SK-N-SH (cell line): ENCODE measurements at regions not wholly inside any gene's neighbourhood (a gene's known extent, or its start where the extent isn't known, plus 50 kb on each side); places are given as distances from the start of the nearest gene placed in this dataset.
"Not testable (repeated sequence)": the region's sequence is repeated elsewhere in the genome, so short reads cannot be mapped to it uniquely, and the experiment has no call there.

Source experiments
- CTCF ChIA-PET: fragments of 300-600, 350-600 bp; formaldehyde crosslinking; extraction: SDS; loops from one replicate; lab custom pipeline; 2021; lab: Yijun Ruan, JAX
- POLR2A ChIA-PET: fragments of 350-600 bp; sonication (Branson Sonifier 250); formaldehyde crosslinking; extraction: SDS; loops from one replicate; lab custom pipeline; 2020; ENCODE audit warnings: antibody characterized with exemption, inconsistent platforms; lab: Yijun Ruan, JAX
- DNase-seq: peaks from one replicate; pipeline ENCODE4 v3.0.0; 2012
- H2AFZ ChIP-seq: fragments of 200-600 bp; sonication (generic); 2 replicates; pipeline ENCODE4 v1.8.1; 2016; ENCODE audit warnings: antibody characterized with exemption, mild to moderate bottlenecking, low read depth
- H3F3A ChIP-seq: fragments of 200-600 bp; sonication (generic); replicated peaks from 2 replicates; pipeline ENCODE3; 2016; ENCODE audit warnings: antibody characterized with exemption, mild to moderate bottlenecking; ENCODE audit not compliant: insufficient read depth
- H3K27ac ChIP-seq, 2 experiments: fragments of 200-500 bp in 1 of 2; fragments of 200-600 bp in 1 of 2; sonication (Bioruptor generic) in 1 of 2; sonication (generic), shearing (Covaris generic) in 1 of 2; 2 replicates each; pipeline versions ENCODE4 v1.5.1 to v1.6.1; 2014 to 2016; ENCODE audit warnings: low read depth in 2 of 2, inconsistent platforms in 1 of 2, low read length in 1 of 2, mild to moderate bottlenecking in 1 of 2, mixed read lengths in 1 of 2
- H3K27me3 ChIP-seq: fragments of 200-600 bp; sonication (generic), shearing (Covaris generic); 2 replicates; pipeline ENCODE4 v1.6.1; 2016; ENCODE audit warnings: mixed run types; ENCODE audit not compliant: insufficient read depth
- H3K36me3 ChIP-seq, 2 experiments: fragments of 200-500 bp in 1 of 2; fragments of 200-600 bp in 1 of 2; sonication (Bioruptor generic) in 1 of 2; sonication (generic) in 1 of 2; replicated peaks in 1 of 2; 2 replicates each; pipeline versions ENCODE3 to v1.5.1; 2014 to 2016; ENCODE audit warnings: low read length in 1 of 2, mild to moderate bottlenecking in 1 of 2; ENCODE audit not compliant: insufficient read depth in 2 of 2, control insufficient read depth in 1 of 2
- H3K4me1 ChIP-seq, 2 experiments: fragments of 200-500 bp in 1 of 2; fragments of 200-600 bp in 1 of 2; sonication (Bioruptor generic) in 1 of 2; sonication (generic), shearing (Covaris generic) in 1 of 2; 2 replicates each; pipeline versions ENCODE4 v1.5.1 to v1.6.1; 2014 to 2016; ENCODE audit warnings: low read depth in 1 of 2, low read length in 1 of 2, mixed run types in 1 of 2; ENCODE audit not compliant: insufficient read depth in 2 of 2, control insufficient read depth in 1 of 2
- H3K4me2 ChIP-seq: fragments of 200-600 bp; sonication (generic), shearing (Covaris generic); 2 replicates; pipeline ENCODE4 v1.6.1; 2017; ENCODE audit warnings: mixed run types
- H3K4me3 ChIP-seq, 2 experiments: fragments of 200-500 bp in 1 of 2; fragments of 200-600 bp in 1 of 2; sonication (Bioruptor generic) in 1 of 2; sonication (generic), shearing (Covaris generic) in 1 of 2; 2 replicates each; pipeline versions ENCODE4 v1.5.1 to v1.8.1; 2014 to 2016; ENCODE audit warnings: low read depth in 2 of 2, inconsistent platforms in 1 of 2, low read length in 1 of 2, mild to moderate bottlenecking in 1 of 2, mixed read lengths in 1 of 2, moderate library complexity in 1 of 2
- H3K79me2 ChIP-seq: fragments of 200-600 bp; sonication (generic); 2 replicates; pipeline ENCODE4 v1.8.1; 2017; ENCODE audit warnings: mild to moderate bottlenecking; ENCODE audit not compliant: insufficient read depth
- H3K9ac ChIP-seq: fragments of 200-600 bp; sonication (generic); 2 replicates; pipeline ENCODE4 v1.6.1; 2017; ENCODE audit warnings: mixed run types
- H3K9me2 ChIP-seq: fragments of 200-600 bp; sonication (generic); 2 replicates; pipeline ENCODE4 v1.6.1; 2017; ENCODE audit warnings: mixed run types
- H3K9me3 ChIP-seq: fragments of 200-600 bp; sonication (generic); 2 replicates; pipeline ENCODE4 v1.6.1; 2017; ENCODE audit warnings: mixed run types, mild to moderate bottlenecking, moderate library complexity
- H4K20me1 ChIP-seq: fragments of 200-600 bp; sonication (generic); 2 replicates; pipeline ENCODE4 v1.6.1; 2017; ENCODE audit warnings: mild to moderate bottlenecking, mixed run types; ENCODE audit not compliant: insufficient read depth
- CTCF ChIP-seq: fragments of 200-600 bp; sonication (generic); IDR thresholded peaks from 2 replicates; pipeline ENCODE4 v1.6.1; 2017; ENCODE audit warnings: antibody characterized with exemption, mild to moderate bottlenecking, moderate library complexity
- FOSL2 ChIP-seq: IDR thresholded peaks from 2 replicates; pipeline ENCODE4 v1.4.0; 2012; ENCODE audit warnings: low read depth, mild to moderate bottlenecking, moderate library complexity, borderline replicate concordance
- MXI1 ChIP-seq: IDR thresholded peaks from 2 replicates; pipeline ENCODE4 v1.6.1; 2012; ENCODE audit warnings: mild to moderate bottlenecking, low read depth, low read length, improper control_type of control experiment
- NRF1 ChIP-seq: IDR thresholded peaks from 2 replicates; pipeline ENCODE4 v1.6.1; 2012; ENCODE audit warnings: low read depth, mild to moderate bottlenecking, low read length
- RFX5 ChIP-seq: IDR thresholded peaks from 2 replicates; pipeline ENCODE4 v1.6.1; 2012; ENCODE audit warnings: mild to moderate bottlenecking, improper control_type of control experiment, low read length
- SMC3 ChIP-seq: IDR thresholded peaks from 2 replicates; pipeline ENCODE4 v1.6.1; 2012; ENCODE audit warnings: low read depth, low read length, improper control_type of control experiment
- YY1 ChIP-seq: IDR thresholded peaks from 2 replicates; pipeline ENCODE4 v1.4.0; 2012; ENCODE audit warnings: low read depth, mild to moderate bottlenecking
- WGBS: methylation state at CpG from one replicate; pipeline ENCODE4 v1.1.6; 2017; ENCODE audit warnings: low lambda C conversion rate; 5-methylcytosine and 5-hydroxymethylcytosine counted together
- TF ChIP-seq, protein P1 (sequence below): fragments of 150-350 bp; IDR thresholded peaks from 2 replicates; pipeline ENCODE4 v1.6.1; 2016; ENCODE audit warnings: mild to moderate bottlenecking, low read depth, low read length
- TF ChIP-seq, protein P2 (sequence below): IDR thresholded peaks from 2 replicates; pipeline ENCODE4 v1.4.0; 2012; ENCODE audit warnings: low read depth, borderline replicate concordance

- Histone ChIP-seq H4K20me1 (no peaks in the 10 kb centered on the region), H3F3A (no peaks in the 10 kb centered on the region), H3K9me2 (no peaks in the 10 kb centered on the region), H3K4me3 (no peak overlapping the region), H3K9me3 (no peaks in the 10 kb centered on the region), H3K79me2 (no peaks in the 10 kb centered on the region), H3K36me3 (no peaks in the 10 kb centered on the region), H3K27me3 (no peaks in the 10 kb centered on the region), H3K4me2 (no peak overlapping the region), H3K9ac (no peak overlapping the region), H3K27ac (no peak overlapping the region), H2AFZ (no peak overlapping the region), H3K4me1 (no peaks in the 10 kb centered on the region)
- TF ChIP-seq SMC3 (no peak), NRF1 (no peak)
- CTCF ChIA-PET = no interaction called here
- WGBS = 25% methylated on average over 4 of the region's 4 CpGs
- POLR2A ChIA-PET = no interaction called here
- no peak for DNase-seq
Measured at GRCh38 chr4:97414161-97414560, 729.1 kb downstream of the STPG2 start.

DNA sequence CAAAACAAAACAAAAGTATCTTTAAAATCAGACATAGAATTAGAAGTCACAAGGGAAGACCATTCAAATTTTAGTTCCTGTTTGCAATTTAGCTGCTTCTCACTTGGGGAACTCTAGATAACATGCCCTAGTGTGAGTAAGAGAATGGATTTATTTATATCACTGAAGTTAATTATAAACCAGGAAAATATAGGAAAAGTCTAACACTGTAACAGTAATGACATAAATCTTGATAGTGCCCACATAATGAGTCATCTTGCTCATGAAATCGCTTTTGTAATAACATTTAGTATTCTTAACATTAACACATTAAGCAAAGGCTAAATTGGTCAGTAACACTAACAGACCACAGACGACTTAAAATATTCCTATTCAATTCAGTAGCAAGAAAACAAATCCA lies 710.7 kb downstream of the STPG2 start:
- ChIA-PET CTCF (interaction anchor here (0.6 kb wide), 1 partner anchor 90 kb away, joined by 3 read pairs; no protein-coding TSS in a partner anchor), POLR2A (no interaction called here)
- no peaks in the 10 kb centered on the region for H3K36me3 ChIP-seq
- 15% methylated on average over 2 of the region's 2 CpGs for WGBS
- no peaks in the 10 kb centered on the region; the same call in 1 of the 2 replicates for H3K9me2 ChIP-seq
- no peak for DNase-seq
- no peak overlapping the region for H3K9ac ChIP-seq
- H3K27me3 ChIP-seq = no peaks in the 10 kb centered on the region
- TF ChIP-seq YY1 (no peak), FOSL2 (no peak), MXI1 (no peak), RFX5 (no peak)
- TF ChIP-seq, protein P1, sequence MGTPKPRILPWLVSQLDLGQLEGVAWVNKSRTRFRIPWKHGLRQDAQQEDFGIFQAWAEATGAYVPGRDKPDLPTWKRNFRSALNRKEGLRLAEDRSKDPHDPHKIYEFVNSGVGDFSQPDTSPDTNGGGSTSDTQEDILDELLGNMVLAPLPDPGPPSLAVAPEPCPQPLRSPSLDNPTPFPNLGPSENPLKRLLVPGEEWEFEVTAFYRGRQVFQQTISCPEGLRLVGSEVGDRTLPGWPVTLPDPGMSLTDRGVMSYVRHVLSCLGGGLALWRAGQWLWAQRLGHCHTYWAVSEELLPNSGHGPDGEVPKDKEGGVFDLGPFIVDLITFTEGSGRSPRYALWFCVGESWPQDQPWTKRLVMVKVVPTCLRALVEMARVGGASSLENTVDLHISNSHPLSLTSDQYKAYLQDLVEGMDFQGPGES = no peak
- TF ChIP-seq, protein P2, sequence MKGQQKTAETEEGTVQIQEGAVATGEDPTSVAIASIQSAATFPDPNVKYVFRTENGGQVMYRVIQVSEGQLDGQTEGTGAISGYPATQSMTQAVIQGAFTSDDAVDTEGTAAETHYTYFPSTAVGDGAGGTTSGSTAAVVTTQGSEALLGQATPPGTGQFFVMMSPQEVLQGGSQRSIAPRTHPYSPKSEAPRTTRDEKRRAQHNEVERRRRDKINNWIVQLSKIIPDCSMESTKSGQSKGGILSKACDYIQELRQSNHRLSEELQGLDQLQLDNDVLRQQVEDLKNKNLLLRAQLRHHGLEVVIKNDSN = no peak
- no peaks in the 10 kb centered on the region for H3K79me2 ChIP-seq
- H3K4me1 ChIP-seq = no peaks in the 10 kb centered on the region
- no peaks in the 10 kb centered on the region for H4K20me1 ChIP-seq
- no peaks in the 10 kb centered on the region for H3F3A ChIP-seq
- no peak overlapping the region for H3K4me2 ChIP-seq
- no peak overlapping the region for H2AFZ ChIP-seq
- H3K4me3 ChIP-seq = no peak overlapping the region
- H3K27ac ChIP-seq = no peak overlapping the region
- H3K9me3 ChIP-seq = no peaks in the 10 kb centered on the region; the same call in 1 of the 2 replicates

- 37% methylated on average over 6 of the region's 21 CpGs for WGBS
Measured at GRCh38 chr4:97437998-97438705, 705.1 kb downstream of the STPG2 start.

More at GRCh38 chr4:97437998-97438705, 705.1 kb downstream of the STPG2 start:
- 0 out of 2 replicates have a peak, but pooled peaks have one; percentile 10 for TF ChIP-seq CTCF
- H3K27me3 ChIP-seq, H3K36me3 ChIP-seq, H3K9me3 ChIP-seq, H3K27ac ChIP-seq, DNase-seq, H3K9me2 ChIP-seq, H4K20me1 ChIP-seq, H3K4me2 ChIP-seq, H3F3A ChIP-seq, H3K4me3 ChIP-seq, H3K4me1 ChIP-seq, POLR2A ChIA-PET, CTCF ChIA-PET, H3K9ac ChIP-seq, H3K79me2 ChIP-seq, H2AFZ ChIP-seq: not testable (repeated sequence)
